Astrocyte (in vitro differentiated cells and primary cell): ENCODE measurements at regions not wholly inside any gene's neighbourhood (a gene's known extent, or its start where the extent isn't known, plus 50 kb on each side); places are given as distances from the start of the nearest gene placed in this dataset.

Experiments used
- CTCF ChIP-seq: IDR thresholded peaks from 2 replicates; pipeline ENCODE4 v1.5.1; 2011; ENCODE audit warnings: low read depth, mild to moderate bottlenecking, inconsistent platforms, low read length, moderate library complexity; ENCODE audit not compliant: insufficient read depth
- EZH2 ChIP-seq: IDR thresholded peaks from 2 replicates; pipeline ENCODE4 v1.6.1; 2012; ENCODE audit warnings: mild to moderate bottlenecking, low read length, inconsistent platforms; ENCODE audit not compliant: insufficient read depth

GRCh38 chr9:28464481-28465216, 891.4 kb upstream of the C9orf72 start:
- TF ChIP-seq CTCF (no peak), EZH2 (no peak)
